Neuronal stem cell (in vitro differentiated cells): ENCODE measurements at regions not wholly inside any gene's neighbourhood (a gene's known extent, or its start where the extent isn't known, plus 50 kb on each side); places are given as distances from the start of the nearest gene placed in this dataset.
"Not testable (repeated sequence)": the region's sequence is repeated elsewhere in the genome, so short reads cannot be mapped to it uniquely, and the experiment has no call there.

Experiments
- DNase-seq: peaks from one replicate; pipeline ENCODE4 v3.0.0-alpha.2; 2013; ENCODE audit warnings: low spot score
- H2AFZ ChIP-seq: one replicate; pipeline ENCODE4 v1.6.1; 2013; ENCODE audit warnings: mild to moderate bottlenecking, low read length, inconsistent platforms
- H2AK5ac ChIP-seq: 2 replicates; pipeline ENCODE4 v1.6.1; 2013; ENCODE audit warnings: low read depth, mild to moderate bottlenecking, inconsistent platforms, low read length, moderate library complexity, mixed read lengths
- H2BK120ac ChIP-seq: 2 replicates; pipeline ENCODE4 v1.6.1; 2013; ENCODE audit warnings: low read depth, mild to moderate bottlenecking, inconsistent platforms, low read length, moderate library complexity, mixed read lengths
- H2BK12ac ChIP-seq: one replicate; pipeline ENCODE4 v1.6.1; 2013; ENCODE audit warnings: low read length, inconsistent platforms
- H2BK15ac ChIP-seq: 2 replicates; pipeline ENCODE4 v1.6.1; 2013; ENCODE audit warnings: mild to moderate bottlenecking, low read length, inconsistent platforms, mixed read lengths
- H2BK5ac ChIP-seq: one replicate; pipeline ENCODE4 v1.6.1; 2013; ENCODE audit warnings: inconsistent platforms, mild to moderate bottlenecking, low read length, moderate library complexity
- H3K14ac ChIP-seq: one replicate; pipeline ENCODE4 v1.6.1; 2013; ENCODE audit warnings: low read length, inconsistent platforms
- H3K18ac ChIP-seq: 2 replicates; pipeline ENCODE4 v1.6.1; 2013; ENCODE audit warnings: low read length, inconsistent platforms
- H3K23ac ChIP-seq: 2 replicates; pipeline ENCODE4 v1.6.1; 2013; ENCODE audit warnings: low read depth, mild to moderate bottlenecking, mixed read lengths, low read length, inconsistent platforms; ENCODE audit not compliant: poor library complexity
- H3K27ac ChIP-seq: replicated peaks from 3 replicates; pipeline ENCODE4 v1.5.1; 2013; ENCODE audit warnings: low read length, inconsistent platforms
- H3K27me3 ChIP-seq, 3 experiments: 2 replicates each; pipeline ENCODE4 v1.6.1; 2013; ENCODE audit warnings: low read length in 3 of 3, mild to moderate bottlenecking in 2 of 3, inconsistent platforms in 1 of 3, low read depth in 1 of 3, mixed read lengths in 1 of 3, moderate library complexity in 1 of 3; ENCODE audit not compliant: control insufficient read depth in 3 of 3, insufficient read depth in 3 of 3
- H3K36me3 ChIP-seq, 2 donors: replicated peaks in 1 of 2; 2 replicates each; pipeline ENCODE4 v1.6.1; 2013; ENCODE audit warnings: low read length in 2 of 2; ENCODE audit not compliant: control insufficient read depth in 2 of 2, insufficient read depth in 2 of 2
- H3K4ac ChIP-seq: 2 replicates; pipeline ENCODE4 v1.6.1; 2013; ENCODE audit warnings: inconsistent platforms, mild to moderate bottlenecking, low read length, moderate library complexity
- H3K4me1 ChIP-seq, 2 donors: 1 replicate in 1 of 2; 2 replicates in 1 of 2; pipeline ENCODE4 v1.6.1; 2013; ENCODE audit warnings: low read length in 2 of 2, low read depth in 1 of 2; ENCODE audit not compliant: control insufficient read depth in 2 of 2, insufficient read depth in 1 of 2
- H3K4me2 ChIP-seq: one replicate; pipeline ENCODE4 v1.6.1; 2013; ENCODE audit warnings: mild to moderate bottlenecking, low read length, inconsistent platforms; ENCODE audit not compliant: insufficient read depth, poor library complexity, severe bottlenecking
- H3K4me3 ChIP-seq, 2 donors: 2 replicates each; pipeline ENCODE4 v1.5.1; 2013; ENCODE audit warnings: low read length in 2 of 2, mild to moderate bottlenecking in 2 of 2, inconsistent platforms in 1 of 2, moderate library complexity in 1 of 2
- H3K79me1 ChIP-seq: one replicate; pipeline ENCODE4 v1.6.1; 2013; ENCODE audit warnings: low read depth, mild to moderate bottlenecking, inconsistent platforms, low read length, moderate library complexity
- H3K9ac ChIP-seq: one replicate; pipeline ENCODE4 v1.6.1; 2013; ENCODE audit warnings: mild to moderate bottlenecking, low read depth, low read length, inconsistent platforms; ENCODE audit not compliant: poor library complexity
- H3K9me3 ChIP-seq, 2 donors: replicated peaks in 1 of 2; 2 replicates each; pipeline versions ENCODE3 to v1.6.1; 2013; ENCODE audit warnings: low read length in 2 of 2, mild to moderate bottlenecking in 2 of 2, inconsistent platforms in 1 of 2, low read depth in 1 of 2, mixed read lengths in 1 of 2, moderate library complexity in 1 of 2; ENCODE audit not compliant: control insufficient read depth in 2 of 2, insufficient read depth in 1 of 2
- H4K8ac ChIP-seq: one replicate; pipeline ENCODE4 v1.6.1; 2013; ENCODE audit warnings: low read depth, mild to moderate bottlenecking, inconsistent platforms, low read length, moderate library complexity
- H4K91ac ChIP-seq: one replicate; pipeline ENCODE4 v1.6.1; 2013; ENCODE audit warnings: low read length, low read depth, mild to moderate bottlenecking, inconsistent platforms; ENCODE audit not compliant: poor library complexity
- WGBS, 2 donors: extraction: QIAGEN DNeasy Blood & Tissue Kit; methylation state at CpG; one replicate each; pipeline ENCODE4 v1.1.7; 2013; ENCODE audit warnings: missing lambda C conversion rate in 2 of 2, mixed read lengths in 1 of 2; ENCODE audit not compliant: insufficient read length in 2 of 2, insufficient replicate concordance in 1 of 2; ENCODE audit errors: extremely low coverage in 2 of 2; 5-methylcytosine and 5-hydroxymethylcytosine counted together

- H3K4ac ChIP-seq, H4K8ac ChIP-seq, H3K4me3 ChIP-seq, H3K36me3 ChIP-seq, H2BK5ac ChIP-seq, H3K23ac ChIP-seq, H4K91ac ChIP-seq, H3K27me3 ChIP-seq, DNase-seq, H3K18ac ChIP-seq, H2BK120ac ChIP-seq, H3K4me2 ChIP-seq, H2BK12ac ChIP-seq, H2AFZ ChIP-seq, H3K4me1 ChIP-seq, H2AK5ac ChIP-seq, H3K9ac ChIP-seq, H3K79me1 ChIP-seq, H2BK15ac ChIP-seq, H3K27ac ChIP-seq, H3K9me3 ChIP-seq, H3K14ac ChIP-seq: not testable (repeated sequence)
- no CpG with 5 or more reads among the region's 2 CpGs for WGBS, 2 donors
Observed at GRCh38 chr7:35133465-35133864, 96.2 kb upstream of the DPY19L1 start.

DNA sequence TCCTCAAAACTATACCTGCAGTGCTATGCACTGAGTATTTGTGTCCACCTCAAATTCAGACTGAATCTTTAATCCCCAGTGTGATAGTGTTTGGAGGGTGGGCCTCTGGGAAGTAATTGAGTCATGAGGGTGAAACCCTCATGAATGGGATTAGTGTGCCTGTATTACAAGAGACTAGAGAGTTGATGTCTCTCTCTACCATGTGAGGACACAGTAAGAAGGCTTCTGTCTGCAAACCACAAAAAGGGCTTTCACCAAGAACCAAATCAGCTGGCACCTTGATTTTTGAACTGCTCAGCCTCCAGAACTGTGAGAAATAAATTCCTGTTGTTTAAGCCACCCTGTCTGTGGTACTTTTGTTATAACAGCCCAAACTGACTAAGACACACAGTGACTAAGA lies 95.7 kb upstream of the DPY19L1 start:
- not testable (repeated sequence) for H3K18ac ChIP-seq, H3K27ac ChIP-seq, H3K36me3 ChIP-seq, DNase-seq, H4K8ac ChIP-seq, H2BK12ac ChIP-seq, H3K14ac ChIP-seq, H2BK15ac ChIP-seq, H3K27me3 ChIP-seq, H3K79me1 ChIP-seq, H3K4me2 ChIP-seq, H3K4ac ChIP-seq, H2AK5ac ChIP-seq, H2BK5ac ChIP-seq, H3K23ac ChIP-seq, H4K91ac ChIP-seq, H2AFZ ChIP-seq, H3K4me3 ChIP-seq, H2BK120ac ChIP-seq, H3K9me3 ChIP-seq, H3K4me1 ChIP-seq, H3K9ac ChIP-seq

DNA sequence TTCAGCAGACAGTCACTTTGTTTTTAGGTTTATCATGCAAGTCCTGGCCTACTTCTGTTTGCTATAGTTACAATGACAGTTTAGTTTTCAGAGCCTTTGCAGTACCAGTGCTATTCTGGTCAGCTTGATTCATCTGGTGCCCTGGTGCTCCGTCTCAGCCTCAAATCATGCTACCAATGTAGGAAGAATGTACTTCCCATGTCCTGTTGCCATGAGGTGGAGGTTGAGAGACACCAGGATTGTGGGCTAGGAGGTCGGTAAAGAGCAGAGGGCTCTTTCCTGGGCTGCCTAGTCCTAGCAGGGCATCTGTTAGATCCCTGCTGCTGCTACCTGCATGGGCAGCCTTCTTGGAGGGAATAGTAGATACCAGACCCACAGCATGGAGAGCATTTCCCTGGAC lies 91.4 kb upstream of the DPY19L1 start:
- no CpG with 5 or more reads among the region's 2 CpGs for WGBS, 2 donors
- not testable (repeated sequence) for H3K4ac ChIP-seq, H2AK5ac ChIP-seq, H2BK5ac ChIP-seq, H3K36me3 ChIP-seq, H3K9ac ChIP-seq, H3K27me3 ChIP-seq, H2BK120ac ChIP-seq, H2BK12ac ChIP-seq, H4K91ac ChIP-seq, H3K23ac ChIP-seq, H3K14ac ChIP-seq, H4K8ac ChIP-seq, H2BK15ac ChIP-seq, H3K18ac ChIP-seq, H3K27ac ChIP-seq, H3K4me1 ChIP-seq, H3K9me3 ChIP-seq, H3K4me3 ChIP-seq, H2AFZ ChIP-seq, DNase-seq, H3K79me1 ChIP-seq, H3K4me2 ChIP-seq

DNA sequence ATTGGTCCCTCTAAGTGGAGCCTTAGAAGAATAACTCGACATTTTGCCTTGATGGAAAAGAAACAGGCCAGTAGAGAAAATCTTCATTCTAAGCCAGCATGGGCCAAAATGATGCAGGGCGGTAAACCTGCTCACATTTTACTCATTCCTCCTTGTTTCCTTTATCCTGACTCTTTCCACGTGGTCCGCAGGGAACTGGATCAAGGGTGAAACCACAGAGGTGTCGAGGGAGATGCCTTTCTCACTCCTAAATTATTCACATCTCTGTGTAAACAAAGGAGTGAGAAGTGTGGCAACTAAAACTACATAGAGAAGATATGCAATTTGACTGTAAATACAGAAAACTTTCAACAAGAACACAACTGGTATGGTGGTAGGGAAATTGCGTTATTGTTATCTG lies 81.2 kb upstream of the DPY19L1 start:
- not testable (repeated sequence) for H3K27me3 ChIP-seq, H2AK5ac ChIP-seq, H3K4me2 ChIP-seq, H2AFZ ChIP-seq, H3K9me3 ChIP-seq, DNase-seq, H3K36me3 ChIP-seq, H4K91ac ChIP-seq, H4K8ac ChIP-seq, H3K14ac ChIP-seq, H2BK12ac ChIP-seq, H2BK5ac ChIP-seq, H3K9ac ChIP-seq, H3K23ac ChIP-seq, H3K18ac ChIP-seq, H3K4me1 ChIP-seq, H3K27ac ChIP-seq, H3K4me3 ChIP-seq, H3K4ac ChIP-seq, H2BK15ac ChIP-seq, H2BK120ac ChIP-seq, H3K79me1 ChIP-seq
- WGBS, 2 donors, result no CpG with 5 or more reads among the region's 6 CpGs
